HepG2 (cell line): ENCODE measurements at regions not wholly inside any gene's neighbourhood (a gene's known extent, or its start where the extent isn't known, plus 50 kb on each side); places are given as distances from the start of the nearest gene placed in this dataset.

Source experiments
- ATAC-seq: fragments of 200-7000 bp; cut with Tn5 transposase; 3 replicates; pipeline ENCODE4 v1.9.1; 2020; ENCODE audit warnings: mild to moderate bottlenecking, moderate library complexity
- BruUV-seq: library from RNA; stranded (reverse); fragments of 400-500 nt; replicated peaks from 2 replicates; lab custom pipeline; 2021; lab: Mats Ljungman, UMichigan
- CTCF ChIA-PET: fragments of 300-600 bp; formaldehyde crosslinking; extraction: SDS; loops from one replicate; lab custom pipeline; 2021; ENCODE audit warnings: low total read pairs, inconsistent platforms, low intra/inter-chr PET ratio; lab: Yijun Ruan, JAX
- POLR2A ChIA-PET: fragments of 350-600 bp; sonication (Branson Sonifier 250); formaldehyde crosslinking; loops from one replicate; lab custom pipeline; 2020; ENCODE audit warnings: antibody characterized with exemption, inconsistent platforms; lab: Yijun Ruan, JAX
- DNase-seq: peaks from one replicate; pipeline ENCODE4 v3.0.0-alpha.2; 2015; ENCODE audit warnings: low spot score
- FAIRE-seq: peaks from 3 replicates; lab custom pipeline; 2011; peaks lifted over from hg19 to GRCh38; lab: Jason Lieb, UNC
- H2AFZ ChIP-seq: one replicate; pipeline ENCODE4 v1.6.1; 2011; ENCODE audit warnings: low read length, inconsistent platforms
- H3K27ac ChIP-seq: fragments of 300-600 bp; 3 replicates; pipeline ENCODE4 v1.8.0; 2011; ENCODE audit warnings: mixed run types, mild to moderate bottlenecking, mixed read lengths, low read length, inconsistent platforms; ENCODE audit not compliant: insufficient read depth; ENCODE audit errors: extremely low read length
- H3K27me3 ChIP-seq, 2 experiments: fragments of 200-600 bp in 1 of 2; 2 replicates in 1 of 2; 3 replicates in 1 of 2; pipeline versions ENCODE4 v1.6.0 to v1.8.0; 2011; ENCODE audit warnings: low read length in 2 of 2, mild to moderate bottlenecking in 2 of 2, moderate library complexity in 2 of 2, inconsistent platforms in 1 of 2; ENCODE audit not compliant: insufficient read depth in 2 of 2, control insufficient read depth in 1 of 2
- H3K36me3 ChIP-seq, 2 experiments: fragments of 200-600 bp in 1 of 2; replicated peaks in 1 of 2; 2 replicates in 1 of 2; 3 replicates in 1 of 2; pipeline versions ENCODE4 v1.5.1 to v1.8.0; 2011; ENCODE audit warnings: low read length in 2 of 2, inconsistent platforms in 1 of 2; ENCODE audit not compliant: insufficient read depth in 2 of 2, control insufficient read depth in 1 of 2
- H3K4me1 ChIP-seq: 2 replicates; pipeline ENCODE4 v1.5.1; 2012; ENCODE audit warnings: low read length, inconsistent platforms; ENCODE audit not compliant: insufficient read depth
- H3K4me2 ChIP-seq: 2 replicates; pipeline ENCODE4 v1.6.0; 2011; ENCODE audit warnings: low read depth, low read length, inconsistent platforms
- H3K4me3 ChIP-seq, 3 experiments: fragments of 200-600 bp in 1 of 3; sonication (generic), shearing (Covaris generic) in 1 of 3; replicated peaks in 1 of 3; 2 replicates each; pipeline ENCODE4 v1.5.1; 2011 to 2016; ENCODE audit warnings: low read length in 3 of 3, inconsistent platforms in 2 of 3, low read depth in 2 of 3, mild to moderate bottlenecking in 2 of 3, control low read depth in 1 of 3, mixed read lengths in 1 of 3; ENCODE audit not compliant: insufficient read depth in 1 of 3
- H3K79me2 ChIP-seq: one replicate; pipeline ENCODE4 v1.6.1; 2011; ENCODE audit warnings: low read length, inconsistent platforms; ENCODE audit not compliant: insufficient read depth
- H3K9ac ChIP-seq: 2 replicates; pipeline ENCODE4 v1.6.0; 2011; ENCODE audit warnings: mild to moderate bottlenecking, low read depth, low read length, inconsistent platforms; ENCODE audit not compliant: insufficient read depth
- H3K9me3 ChIP-seq: 2 replicates; pipeline ENCODE4 v1.5.1; 2012; ENCODE audit warnings: mild to moderate bottlenecking, low read length
- H4K20me1 ChIP-seq: 2 replicates; pipeline ENCODE4 v1.6.0; 2011; ENCODE audit warnings: inconsistent platforms, mild to moderate bottlenecking, low read length, moderate library complexity; ENCODE audit not compliant: insufficient read depth
- CBX5 ChIP-seq: sonication (generic); formaldehyde crosslinking; IDR thresholded peaks from 2 replicates; pipeline ENCODE4 v1.4.0; 2020; ENCODE audit warnings: missing genetic modification reagents, borderline replicate concordance
- CEBPB ChIP-seq: IDR thresholded peaks from 2 replicates; pipeline ENCODE4 v1.6.1; 2011; ENCODE audit warnings: low read depth, low read length, improper control_type of control experiment, borderline replicate concordance
- DRAP1 ChIP-seq: IDR thresholded peaks from 2 replicates; pipeline ENCODE4 v1.6.1; 2016; ENCODE audit warnings: missing genetic modification reagents, missing compliant biosample characterization
- MAF1 ChIP-seq: sonication (generic); formaldehyde crosslinking; IDR thresholded peaks from 2 replicates; pipeline ENCODE4 v1.5.0; 2020; ENCODE audit warnings: missing genetic modification reagents, borderline replicate concordance
- SMC3 ChIP-seq: IDR thresholded peaks from 2 replicates; pipeline ENCODE4 v1.6.1; 2011; ENCODE audit warnings: low read length, improper control_type of control experiment
- STAG1 ChIP-seq: sonication (generic); formaldehyde crosslinking; IDR thresholded peaks from 2 replicates; pipeline ENCODE4 v1.4.0; 2020; ENCODE audit warnings: missing genetic modification reagents
- ZNF761 ChIP-seq: sonication (generic); formaldehyde crosslinking; conservative IDR thresholded peaks from 2 replicates; pipeline ENCODE4 v1.4.0; 2020; ENCODE audit warnings: mild to moderate bottlenecking, missing genetic modification reagents
- WGBS: methylation state at CpG from one replicate; pipeline ENCODE4 v1.1.6; 2017; ENCODE audit warnings: low lambda C conversion rate; 5-methylcytosine and 5-hydroxymethylcytosine counted together
- in situ Hi-C: cut with HindIII; loops from 2 replicates; pipeline ENCODE4 v1.10.0; 2017; ENCODE audit warnings: low pct_unique_long_range_greater_than_20kb; ENCODE audit not compliant: extremely low pct_ligation_motif_present
- intact Hi-C: fragments of 100-400 bp; cut with micrococcal nuclease; formaldehyde crosslinking; loops from one replicate; pipeline ENCODE4 v1.10.0; 2022; ENCODE audit not compliant: unreplicated experiment
- TF ChIP-seq, protein P1 (sequence below): sonication (generic); formaldehyde crosslinking; IDR thresholded peaks from 2 replicates; pipeline ENCODE4 v1.5.0; 2020; ENCODE audit warnings: mild to moderate bottlenecking, missing genetic modification reagents, moderate library complexity

DNA sequence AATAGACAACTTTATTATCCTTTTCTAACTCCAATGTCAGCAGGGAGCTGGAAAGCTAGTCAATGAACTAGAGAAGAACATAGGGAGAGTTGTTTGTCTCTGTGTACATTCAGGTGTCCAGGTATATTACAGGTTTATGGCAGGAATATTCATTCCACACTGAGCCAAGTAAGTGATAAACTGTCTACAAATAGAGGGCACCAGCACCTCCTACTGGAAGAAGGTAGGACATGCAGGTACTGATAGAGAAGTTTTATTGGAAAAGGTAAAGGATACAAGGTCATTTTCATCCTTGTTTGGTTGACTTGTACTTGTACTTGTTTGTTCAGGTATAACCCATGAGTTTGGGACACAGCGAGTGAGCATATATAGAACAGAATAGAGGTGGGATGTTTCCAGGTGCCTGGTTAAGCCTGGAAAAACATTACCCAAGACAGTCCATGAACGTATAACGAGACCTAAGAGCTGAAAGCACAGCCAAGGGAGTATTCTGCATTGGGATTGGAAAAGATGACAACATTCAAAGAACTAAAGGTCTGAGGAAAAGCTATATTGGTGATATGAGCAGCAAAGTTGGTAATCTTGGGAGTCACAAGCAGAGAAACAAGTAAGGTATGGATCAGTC is 61.4 kb upstream of the PPP1R3C start:
- peak; percentile 38 for DNase-seq
- TF ChIP-seq SMC3 = peak; percentile 44; the same call in 1 of the 2 replicates
- TF ChIP-seq STAG1 = peak; percentile 68
- TF ChIP-seq ZNF761 (CRISPR knock-in tag) = no peak
- no peak for TF ChIP-seq CEBPB
- TF ChIP-seq, protein P1, sequence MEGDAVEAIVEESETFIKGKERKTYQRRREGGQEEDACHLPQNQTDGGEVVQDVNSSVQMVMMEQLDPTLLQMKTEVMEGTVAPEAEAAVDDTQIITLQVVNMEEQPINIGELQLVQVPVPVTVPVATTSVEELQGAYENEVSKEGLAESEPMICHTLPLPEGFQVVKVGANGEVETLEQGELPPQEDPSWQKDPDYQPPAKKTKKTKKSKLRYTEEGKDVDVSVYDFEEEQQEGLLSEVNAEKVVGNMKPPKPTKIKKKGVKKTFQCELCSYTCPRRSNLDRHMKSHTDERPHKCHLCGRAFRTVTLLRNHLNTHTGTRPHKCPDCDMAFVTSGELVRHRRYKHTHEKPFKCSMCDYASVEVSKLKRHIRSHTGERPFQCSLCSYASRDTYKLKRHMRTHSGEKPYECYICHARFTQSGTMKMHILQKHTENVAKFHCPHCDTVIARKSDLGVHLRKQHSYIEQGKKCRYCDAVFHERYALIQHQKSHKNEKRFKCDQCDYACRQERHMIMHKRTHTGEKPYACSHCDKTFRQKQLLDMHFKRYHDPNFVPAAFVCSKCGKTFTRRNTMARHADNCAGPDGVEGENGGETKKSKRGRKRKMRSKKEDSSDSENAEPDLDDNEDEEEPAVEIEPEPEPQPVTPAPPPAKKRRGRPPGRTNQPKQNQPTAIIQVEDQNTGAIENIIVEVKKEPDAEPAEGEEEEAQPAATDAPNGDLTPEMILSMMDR (CRISPR knock-in tag) = peak; percentile 76
- TF ChIP-seq DRAP1 = no peak
- TF ChIP-seq MAF1 = no peak
- TF ChIP-seq CBX5 (CRISPR knock-in tag) = no peak
- TF ChIP-seq, all 625 proteins: peak for 3
- Histone ChIP-seq H3K4me1 (no peaks in the 10 kb centered on the region), H3K79me2 (no peaks in the 10 kb centered on the region), H3K4me2 (no peak overlapping the region), H2AFZ (no peak overlapping the region), H3K4me3 (no peak overlapping the region), H3K27me3 (no peaks in the 10 kb centered on the region), H3K9me3 (no peaks in the 10 kb centered on the region), H4K20me1 (no peaks in the 10 kb centered on the region), H3K27ac (no peak overlapping the region), H3K9ac (no peak overlapping the region), H3K36me3 (no peaks in the 10 kb centered on the region)
- WGBS = 43% methylated on average over 3 of the region's 3 CpGs
- in situ Hi-C loops (no loop called here), intact Hi-C loops (loop anchor here (1.0 to 10.0 kb wide), 3 partner anchors 51 to 305 kb away; no protein-coding TSS in a partner anchor)
- FAIRE-seq (no peak), ATAC-seq (peak; percentile 50; the same call in 2 of the 3 replicates)
- ChIA-PET POLR2A (no interaction called here), CTCF (interaction anchor here (0.9 to 1.6 kb wide), 2 partner anchors 51 to 304 kb away, joined by 4 to 6 read pairs; no protein-coding TSS in a partner anchor)
- BruUV-seq = no TSS peak
